Keratinocyte (primary cell): ENCODE measurements at regions not wholly inside any gene's neighbourhood (a gene's known extent, or its start where the extent isn't known, plus 50 kb on each side); places are given as distances from the start of the nearest gene placed in this dataset.

Source experiments
- DNase-seq: peaks from one replicate; pipeline ENCODE4 v3.0.0-alpha.2; 2011; ENCODE audit warnings: low read depth, missing footprints, low spot score
- FAIRE-seq: peaks from 2 replicates; lab custom pipeline; 2011; peaks lifted over from hg19 to GRCh38; lab: Jason Lieb, UNC
- H2AFZ ChIP-seq: 2 replicates; pipeline ENCODE4 v1.6.0; 2012; ENCODE audit warnings: low read length, control low read depth, inconsistent platforms; ENCODE audit not compliant: control insufficient read depth
- H3K27ac ChIP-seq: 2 replicates; pipeline ENCODE4 v1.5.1; 2011; ENCODE audit warnings: low read length; ENCODE audit not compliant: control insufficient read depth, insufficient read depth
- H3K27me3 ChIP-seq: 3 replicates; pipeline ENCODE4 v1.6.0; 2011; ENCODE audit warnings: low read length; ENCODE audit not compliant: control insufficient read depth, insufficient read depth; ENCODE audit errors: extremely low read depth
- H3K36me3 ChIP-seq, 2 experiments: 2 replicates in 1 of 2; 3 replicates in 1 of 2; pipeline ENCODE4 v1.5.1; 2011; ENCODE audit warnings: low read length in 2 of 2, mild to moderate bottlenecking in 1 of 2; ENCODE audit not compliant: control insufficient read depth in 2 of 2, insufficient read depth in 2 of 2; ENCODE audit errors: extremely low read depth in 1 of 2
- H3K4me1 ChIP-seq: 3 replicates; pipeline ENCODE4 v1.5.1; 2011; ENCODE audit warnings: low read length; ENCODE audit not compliant: control insufficient read depth, insufficient read depth; ENCODE audit errors: extremely low read depth
- H3K4me2 ChIP-seq: 3 replicates; pipeline ENCODE4 v1.6.0; 2011; ENCODE audit warnings: low read depth, low read length; ENCODE audit not compliant: control insufficient read depth, insufficient read depth; ENCODE audit errors: extremely low read depth
- H3K4me3 ChIP-seq, 3 experiments: fragments of 200-600 bp in 1 of 3; sonication (generic) in 1 of 3; 2 replicates in 2 of 3; 3 replicates in 1 of 3; pipeline ENCODE4 v1.5.1; 2011 to 2016; ENCODE audit warnings: low read length in 3 of 3, mild to moderate bottlenecking in 3 of 3, control low read depth in 2 of 3, inconsistent platforms in 1 of 3, low read depth in 1 of 3, mixed read lengths in 1 of 3, mixed run types in 1 of 3, moderate library complexity in 1 of 3; ENCODE audit not compliant: control insufficient read depth in 2 of 3, insufficient read depth in 2 of 3; ENCODE audit errors: extremely low read depth in 1 of 3
- H3K79me2 ChIP-seq: 2 replicates; pipeline ENCODE4 v1.6.0; 2012; ENCODE audit warnings: low read length; ENCODE audit not compliant: control insufficient read depth, insufficient read depth
- H3K9ac ChIP-seq: 3 replicates; pipeline ENCODE4 v1.6.0; 2011; ENCODE audit warnings: low read length; ENCODE audit not compliant: control insufficient read depth, insufficient read depth; ENCODE audit errors: extremely low read depth
- H3K9me1 ChIP-seq: 3 replicates; pipeline ENCODE4 v1.6.0; 2011; ENCODE audit warnings: low read length; ENCODE audit not compliant: control insufficient read depth, insufficient read depth; ENCODE audit errors: extremely low read depth
- H3K9me3 ChIP-seq: 2 replicates; pipeline ENCODE4 v1.5.1; 2012; ENCODE audit warnings: low read depth, low read length; ENCODE audit not compliant: control insufficient read depth
- H4K20me1 ChIP-seq: 3 replicates; pipeline ENCODE4 v1.6.0; 2011; ENCODE audit warnings: low read length; ENCODE audit not compliant: control insufficient read depth, insufficient read depth; ENCODE audit errors: extremely low read depth
- EZH2 ChIP-seq: IDR thresholded peaks from one replicate; pipeline ENCODE4 v1.6.1; 2012; ENCODE audit warnings: inconsistent platforms, mild to moderate bottlenecking, low read length, moderate library complexity
- dilution Hi-C: fragments of 300-500 bp; cut with MboI; formaldehyde crosslinking; loops from one replicate; pipeline ENCODE4 v1.7.0; 2020; ENCODE audit warnings: low sequenced_read_pairs; ENCODE audit not compliant: extremely low pct_ligation_motif_present
- TF ChIP-seq, protein P1 (sequence below), 3 experiments: IDR thresholded peaks in 1 of 3; conservative IDR thresholded peaks in 1 of 3; optimal IDR thresholded peaks in 1 of 3; 2 replicates in 2 of 3; 3 replicates in 1 of 3; pipeline versions ENCODE3 to v1.5.1; 2011; ENCODE audit warnings: low read length in 3 of 3, mild to moderate bottlenecking in 3 of 3, moderate library complexity in 2 of 3, control low read depth in 1 of 3, inconsistent platforms in 1 of 3; ENCODE audit not compliant: insufficient read depth in 2 of 3; ENCODE audit errors: extremely low read depth in 1 of 3

DNA sequence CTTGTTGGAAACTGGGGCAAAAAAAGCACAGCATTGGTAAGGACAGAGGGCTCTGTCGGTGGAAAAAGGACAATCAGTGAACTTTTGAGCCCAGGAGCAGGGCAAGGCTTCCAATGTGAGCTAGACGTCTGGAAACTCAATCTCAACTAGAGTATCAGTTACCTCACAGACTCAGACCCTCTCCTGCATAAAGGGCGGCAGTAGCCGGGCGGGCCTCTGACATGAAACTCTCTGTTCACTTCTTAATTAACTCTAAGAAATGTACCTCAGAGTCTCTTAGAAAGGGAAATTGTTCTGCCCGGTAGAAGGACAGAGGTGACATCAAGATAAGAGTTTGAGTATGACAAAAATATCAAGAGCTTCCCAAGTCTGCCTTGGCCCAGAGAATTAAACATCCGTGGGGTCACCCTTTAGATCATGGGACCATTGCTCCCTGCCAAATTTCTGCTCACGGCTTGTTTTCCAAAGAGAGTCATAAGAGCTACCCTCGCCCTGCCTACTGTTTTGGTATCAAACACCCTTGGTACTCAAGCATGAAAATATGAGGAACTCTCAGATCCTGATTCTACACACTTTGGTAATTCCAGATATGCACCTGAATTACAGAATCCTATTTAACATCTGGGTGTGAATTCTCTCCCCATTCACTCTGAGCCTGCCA lies 103.5 kb upstream of the PKDCC start:
- H3K4me3 ChIP-seq, result no peak overlapping the region
- H3K79me2 ChIP-seq, result no peaks in the 10 kb centered on the region
- no peak overlapping the region for H3K9ac ChIP-seq
- H4K20me1 ChIP-seq, result no peaks in the 10 kb centered on the region
- dilution Hi-C loops, result no loop called here
- no peak overlapping the region for H3K4me2 ChIP-seq
- FAIRE-seq (no peak), DNase-seq (no peak)
- peaks cover 3% of the 10 kb centered on the region for H3K27me3 ChIP-seq
- no peak for TF ChIP-seq EZH2
- TF ChIP-seq, protein P1, sequence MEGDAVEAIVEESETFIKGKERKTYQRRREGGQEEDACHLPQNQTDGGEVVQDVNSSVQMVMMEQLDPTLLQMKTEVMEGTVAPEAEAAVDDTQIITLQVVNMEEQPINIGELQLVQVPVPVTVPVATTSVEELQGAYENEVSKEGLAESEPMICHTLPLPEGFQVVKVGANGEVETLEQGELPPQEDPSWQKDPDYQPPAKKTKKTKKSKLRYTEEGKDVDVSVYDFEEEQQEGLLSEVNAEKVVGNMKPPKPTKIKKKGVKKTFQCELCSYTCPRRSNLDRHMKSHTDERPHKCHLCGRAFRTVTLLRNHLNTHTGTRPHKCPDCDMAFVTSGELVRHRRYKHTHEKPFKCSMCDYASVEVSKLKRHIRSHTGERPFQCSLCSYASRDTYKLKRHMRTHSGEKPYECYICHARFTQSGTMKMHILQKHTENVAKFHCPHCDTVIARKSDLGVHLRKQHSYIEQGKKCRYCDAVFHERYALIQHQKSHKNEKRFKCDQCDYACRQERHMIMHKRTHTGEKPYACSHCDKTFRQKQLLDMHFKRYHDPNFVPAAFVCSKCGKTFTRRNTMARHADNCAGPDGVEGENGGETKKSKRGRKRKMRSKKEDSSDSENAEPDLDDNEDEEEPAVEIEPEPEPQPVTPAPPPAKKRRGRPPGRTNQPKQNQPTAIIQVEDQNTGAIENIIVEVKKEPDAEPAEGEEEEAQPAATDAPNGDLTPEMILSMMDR (optimal IDR thresholded peaks at IDR 0.05 in 1 of 3, IDR thresholded peaks at IDR 0.05 in 1 of 3, conservative IDR thresholded peaks at IDR 0.05 in 1 of 3; ENCODE audit: extremely low read depth in 1 of 3, insufficient read depth in 2 of 3, low read length in 3 of 3), result no peak
- H3K9me3 ChIP-seq, result no peaks in the 10 kb centered on the region
- no peaks in the 10 kb centered on the region for H3K36me3 ChIP-seq
- H3K4me1 ChIP-seq, result no peaks in the 10 kb centered on the region
- no peak overlapping the region for H3K27ac ChIP-seq
- no peaks in the 10 kb centered on the region for H3K9me1 ChIP-seq
- no peak overlapping the region for H2AFZ ChIP-seq

DNA sequence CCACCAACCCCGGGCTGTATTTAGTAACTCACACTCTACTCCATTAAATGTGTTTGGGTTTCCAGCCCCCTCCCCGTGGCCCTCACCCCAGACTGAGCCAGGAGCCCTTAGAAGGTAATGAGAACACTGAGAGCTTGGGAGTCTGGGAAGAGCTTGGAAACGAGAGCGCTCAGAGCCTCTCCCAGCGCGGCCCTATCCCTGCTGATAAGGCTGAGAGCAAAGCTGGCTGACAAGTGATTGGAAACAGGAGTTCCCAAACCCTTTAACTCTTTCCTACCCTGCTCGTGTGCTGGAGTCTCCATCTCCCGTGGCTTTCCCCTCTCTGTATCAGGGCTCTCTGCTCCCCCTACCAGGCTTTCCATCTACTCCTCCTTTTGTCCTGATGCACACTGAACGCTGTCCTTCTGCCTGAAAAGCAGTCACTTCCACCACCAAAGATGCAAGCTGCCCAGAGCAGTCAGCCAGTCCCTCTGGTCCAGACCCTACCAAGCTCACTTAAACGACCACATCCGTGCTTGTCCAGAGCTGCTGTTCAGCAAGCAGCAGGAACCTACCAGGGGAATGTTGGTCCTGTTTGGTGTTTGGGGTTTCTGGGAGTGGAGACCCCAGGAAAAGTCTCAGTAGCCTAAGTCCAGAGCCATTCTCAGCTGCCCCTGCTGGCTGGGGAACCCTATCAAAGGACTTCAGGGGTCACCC lies 100.0 kb upstream of the PKDCC start:
- no peak overlapping the region for H3K4me2 ChIP-seq
- FAIRE-seq (no peak), DNase-seq (no peak)
- dilution Hi-C loops, result no loop called here
- no peaks in the 10 kb centered on the region for H3K9me1 ChIP-seq
- H3K9ac ChIP-seq, result no peak overlapping the region
- H2AFZ ChIP-seq, result no peak overlapping the region
- H4K20me1 ChIP-seq, result no peaks in the 10 kb centered on the region
- H3K27me3 ChIP-seq, result peaks cover 3% of the 10 kb centered on the region
- no peaks in the 10 kb centered on the region for H3K9me3 ChIP-seq
- H3K79me2 ChIP-seq, result no peaks in the 10 kb centered on the region
- no peaks in the 10 kb centered on the region for H3K4me1 ChIP-seq
- TF ChIP-seq EZH2, result no peak
- TF ChIP-seq, protein P1 (optimal IDR thresholded peaks at IDR 0.05 in 1 of 3, IDR thresholded peaks at IDR 0.05 in 1 of 3, conservative IDR thresholded peaks at IDR 0.05 in 1 of 3; ENCODE audit: extremely low read depth in 1 of 3, insufficient read depth in 2 of 3, low read length in 3 of 3), result no peak
- H3K27ac ChIP-seq, result no peak overlapping the region
- H3K4me3 ChIP-seq, result no peak overlapping the region
- no peaks in the 10 kb centered on the region for H3K36me3 ChIP-seq
